ENCODE measurements at regions not wholly inside any gene's neighbourhood (a gene's known extent, or its start where the extent isn't known, plus 50 kb on each side); places are given as distances from the start of the nearest gene placed in this dataset.

GRCh38 chr4:186934244-186934643 is 210.6 kb upstream of the FAT1 start:
- H3K79me2 ChIP-seq (ENCODE audit: insufficient read depth, low read length) = no peaks in the 10 kb centered on the region
- no TSS peak for BruUV-seq (replicated peaks)
- 84% methylated on average over 10 of the region's 10 CpGs for WGBS (ENCODE audit: low lambda C conversion rate)
- ATAC-seq (no peak), DNase-seq (ENCODE audit: low spot score) (no peak), FAIRE-seq (no peak)
- peaks cover 66% of the 10 kb centered on the region for H3K4me1 ChIP-seq (ENCODE audit: insufficient read depth, low read length)
- H3K36me3 ChIP-seq (replicated peaks in 1 of 2; ENCODE audit: control insufficient read depth in 1 of 2, insufficient read depth in 2 of 2, low read length in 2 of 2) = no peaks in the 10 kb centered on the region
- no peaks in the 10 kb centered on the region for H3K9me3 ChIP-seq (ENCODE audit: low read length)
- H3K9ac ChIP-seq (ENCODE audit: insufficient read depth, low read depth, low read length) = no peak overlapping the region
- H3K27ac ChIP-seq (ENCODE audit: extremely low read length, insufficient read depth, low read length) = no peak overlapping the region
- no peaks in the 10 kb centered on the region for H4K20me1 ChIP-seq (ENCODE audit: insufficient read depth, low read length)
- TF ChIP-seq KDM4B (CRISPR knock-in tag; IDR thresholded peaks at IDR 0.05) = no peak
- TF ChIP-seq TOE1 (CRISPR knock-in tag; IDR thresholded peaks at IDR 0.05) = no peak
- H3K4me3 ChIP-seq (replicated peaks in 1 of 3; ENCODE audit: insufficient read depth in 1 of 3, low read depth in 2 of 3, low read length in 3 of 3) = no peak overlapping the region
- ChIA-PET POLR2A (no interaction called here), CTCF (ENCODE audit: low intra/inter-chr PET ratio, low total read pairs) (no interaction called here)
- in situ Hi-C loops (cut with HindIII; ENCODE audit: extremely low pct_ligation_motif_present, low pct_unique_long_range_greater_than_20kb) = loop anchor here (25.0 kb wide), 1 partner anchor 197 kb away; no protein-coding TSS in a partner anchor
- intact Hi-C loops (cut with micrococcal nuclease; ENCODE audit: unreplicated experiment) = no loop called here
- no peaks in the 10 kb centered on the region for H3K27me3 ChIP-seq (ENCODE audit: control insufficient read depth in 1 of 2, insufficient read depth in 2 of 2, low read length in 2 of 2)
- H2AFZ ChIP-seq (ENCODE audit: low read length) = no peak overlapping the region
- H3K4me2 ChIP-seq (ENCODE audit: low read depth, low read length) = no peak overlapping the region

GRCh38 chr4:186934841-186935443 is 211.3 kb upstream of the FAT1 start:
- no peak for FAIRE-seq
- TF ChIP-seq FOXP1 (IDR thresholded peaks at IDR 0.05) (no peak), FOXP1 (CRISPR knock-in tag; IDR thresholded peaks at IDR 0.05) (no peak), ZNF646 (CRISPR knock-in tag; IDR thresholded peaks at IDR 0.05) (no peak), MYPOP (CRISPR knock-in tag; IDR thresholded peaks at IDR 0.05) (no peak), ZNF337 (CRISPR knock-in tag; IDR thresholded peaks at IDR 0.05; ENCODE audit: borderline replicate concordance, low read depth) (no peak), XRCC5 (optimal IDR thresholded peaks at IDR 0.05; ENCODE audit: low read length) (no peak), MAF1 (CRISPR knock-in tag; IDR thresholded peaks at IDR 0.05; ENCODE audit: borderline replicate concordance) (no peak), XBP1 (CRISPR knock-in tag; IDR thresholded peaks at IDR 0.05) (no peak), ISX (CRISPR knock-in tag; conservative IDR thresholded peaks at IDR 0.05) (no peak)

More at GRCh38 chr4:186934841-186935443, 211.3 kb upstream of the FAT1 start:
- POLR2A ChIA-PET = interaction anchor here (1.1 kb wide), 1 partner anchor 211 kb away, joined by 3 read pairs; the partner anchor contains the start of gene FAT1
- Histone ChIP-seq H3K4me1 (ENCODE audit: insufficient read depth, low read length) (peaks cover 70% of the 10 kb centered on the region), H3K9me3 (ENCODE audit: low read length) (no peaks in the 10 kb centered on the region), H2AFZ (ENCODE audit: low read length) (no peak overlapping the region), H3K4me2 (ENCODE audit: low read depth, low read length) (no peak overlapping the region), H3K27ac (ENCODE audit: extremely low read length, insufficient read depth, low read length) (no peak overlapping the region), H3K9ac (ENCODE audit: insufficient read depth, low read depth, low read length) (no peak overlapping the region), H4K20me1 (ENCODE audit: insufficient read depth, low read length) (no peaks in the 10 kb centered on the region), H3K4me3 (replicated peaks in 1 of 3; ENCODE audit: insufficient read depth in 1 of 3, low read depth in 2 of 3, low read length in 3 of 3) (no peak overlapping the region), H3K27me3 (ENCODE audit: control insufficient read depth in 1 of 2, insufficient read depth in 2 of 2, low read length in 2 of 2) (no peaks in the 10 kb centered on the region), H3K36me3 (replicated peaks in 1 of 2; ENCODE audit: control insufficient read depth in 1 of 2, insufficient read depth in 2 of 2, low read length in 2 of 2) (no peaks in the 10 kb centered on the region), H3K79me2 (ENCODE audit: insufficient read depth, low read length) (no peaks in the 10 kb centered on the region)
- ATAC-seq (no peak), DNase-seq (ENCODE audit: low spot score) (no peak)
- BruUV-seq (replicated peaks) = no TSS peak
- in situ Hi-C loops (cut with HindIII; ENCODE audit: extremely low pct_ligation_motif_present, low pct_unique_long_range_greater_than_20kb) (loop anchor here (25.0 kb wide), 1 partner anchor 198 kb away; no protein-coding TSS in a partner anchor), intact Hi-C loops (cut with micrococcal nuclease; ENCODE audit: unreplicated experiment) (loop anchor here (5.0 kb wide), 1 partner anchor 153 kb away; no protein-coding TSS in a partner anchor)
- 86% methylated on average over 7 of the region's 8 CpGs for WGBS (ENCODE audit: low lambda C conversion rate)
- CTCF ChIA-PET (ENCODE audit: low intra/inter-chr PET ratio, low total read pairs) = no interaction called here
